ENCODE measurements at regions not wholly inside any gene's neighbourhood (a gene's known extent, or its start where the extent isn't known, plus 50 kb on each side); places are given as distances from the start of the nearest gene placed in this dataset.

- no peak for TF ChIP-seq CTCF (IDR thresholded peaks at IDR 0.05)
- no peak for TF ChIP-seq POLR2A (IDR thresholded peaks at IDR 0.05)
Measured at GRCh38 chr20:21019468-21019813, 86.7 kb downstream of the LINC00237 start.

Data from breast epithelium (tissue), 3 donors.